ENCODE measurements at regions not wholly inside any gene's neighbourhood (a gene's known extent, or its start where the extent isn't known, plus 50 kb on each side); places are given as distances from the start of the nearest gene placed in this dataset.

- TF ChIP-seq POLR2AphosphoS5 (IDR thresholded peaks at IDR 0.05; ENCODE audit: low read depth, low read length) (no peak), CTCF (IDR thresholded peaks at IDR 0.05) (no peak)
These were observed 460.5 kb downstream of the SIPA1L2 start for GRCh38 chr1:232169436-232169835.
